Renal cortical epithelial cell (primary cell): ENCODE measurements at regions not wholly inside any gene's neighbourhood (a gene's known extent, or its start where the extent isn't known, plus 50 kb on each side); places are given as distances from the start of the nearest gene placed in this dataset.

Experiments used
- DNase-seq: peaks from one replicate; pipeline ENCODE4 v3.0.0-alpha.2; 2011; ENCODE audit warnings: low read depth

GRCh38 chr2:133811409-133812125 is 243.3 kb upstream of the NCKAP5 start:
- DNase-seq, result no peak

GRCh38 chr2:133812826-133813617 is 244.8 kb upstream of the NCKAP5 start:
- peak; percentile 95 for DNase-seq

- DNase-seq, result no peak
Observed at GRCh38 chr2:133814890-133815289, 246.6 kb upstream of the NCKAP5 start.

- no peak for DNase-seq
Observed at GRCh38 chr2:133816037-133816436, 247.8 kb upstream of the NCKAP5 start.

GRCh38 chr2:133817680-133818566 is 249.7 kb upstream of the NCKAP5 start:
- peak; percentile 99 for DNase-seq

- DNase-seq, result no peak
Observed at GRCh38 chr2:133818661-133819060, 250.4 kb upstream of the NCKAP5 start.

- no peak for DNase-seq
Observed at GRCh38 chr2:133819906-133820305, 251.6 kb upstream of the NCKAP5 start.

- peak; percentile 88 for DNase-seq
Observed at GRCh38 chr2:133821107-133821760, 253.0 kb upstream of the NCKAP5 start.

GRCh38 chr2:133822517-133823225 is 254.4 kb upstream of the NCKAP5 start:
- no peak for DNase-seq

GRCh38 chr2:133823226-133823550 is 254.9 kb upstream of the NCKAP5 start:
- DNase-seq, result no peak

GRCh38 chr2:133824869-133825268 is 256.6 kb upstream of the NCKAP5 start:
- no peak for DNase-seq

GRCh38 chr2:133825778-133826177 is 257.5 kb upstream of the NCKAP5 start:
- no peak for DNase-seq

GRCh38 chr2:133828913-133829312 is 260.6 kb upstream of the NCKAP5 start:
- DNase-seq, result no peak

- DNase-seq, result peak; percentile 82
Observed at GRCh38 chr2:133829450-133830020, 261.3 kb upstream of the NCKAP5 start.

GRCh38 chr2:133833746-133834145 is 265.5 kb upstream of the NCKAP5 start:
- DNase-seq, result no peak

GRCh38 chr2:133835821-133836619 is 267.8 kb upstream of the NCKAP5 start:
- DNase-seq, result no peak

- peak; percentile 94 for DNase-seq
Observed at GRCh38 chr2:133836691-133837345, 268.6 kb upstream of the NCKAP5 start.

GRCh38 chr2:133837441-133838094 is 269.3 kb upstream of the NCKAP5 start:
- DNase-seq, result no peak
